ENCODE measurements at regions not wholly inside any gene's neighbourhood (a gene's known extent, or its start where the extent isn't known, plus 50 kb on each side); places are given as distances from the start of the nearest gene placed in this dataset.
"Not testable (repeated sequence)": the region's sequence is repeated elsewhere in the genome, so short reads cannot be mapped to it uniquely, and the experiment has no call there.

GRCh38 chr2:37739153-37739552 lies 67.7 kb upstream of the CDC42EP3 start:
- no peak for DNase-seq (ENCODE audit: low read depth)
- TF ChIP-seq CTCF (IDR thresholded peaks at IDR 0.05; ENCODE audit: insufficient read depth, low read depth, low read length, missing control alignments) = no peak

GRCh38 chr2:37740164-37740739 lies 68.8 kb upstream of the CDC42EP3 start:
- DNase-seq (ENCODE audit: low read depth) = no peak
- no peak for TF ChIP-seq CTCF (IDR thresholded peaks at IDR 0.05; ENCODE audit: insufficient read depth, low read depth, low read length, missing control alignments)
- no peak overlapping the region for H3K4me3 ChIP-seq (ENCODE audit: low read length)

More at GRCh38 chr2:37739153-37739552, 67.7 kb upstream of the CDC42EP3 start:
- no peak overlapping the region for H3K4me3 ChIP-seq (ENCODE audit: low read length)

GRCh38 chr2:37742286-37742685 lies 70.8 kb upstream of the CDC42EP3 start:
- DNase-seq (ENCODE audit: low read depth) = no peak
- no peak overlapping the region for H3K4me3 ChIP-seq (ENCODE audit: low read length)
- no peak for TF ChIP-seq CTCF (IDR thresholded peaks at IDR 0.05; ENCODE audit: insufficient read depth, low read depth, low read length, missing control alignments)

- TF ChIP-seq CTCF (IDR thresholded peaks at IDR 0.05; ENCODE audit: insufficient read depth, low read depth, low read length, missing control alignments) = no peak
Measured at GRCh38 chr2:37744010-37744409, 72.6 kb upstream of the CDC42EP3 start.

GRCh38 chr2:37744961-37745360 lies 73.5 kb upstream of the CDC42EP3 start:
- not testable (repeated sequence) for DNase-seq (ENCODE audit: low read depth); H3K4me3 ChIP-seq (ENCODE audit: low read length)

More at GRCh38 chr2:37744010-37744409, 72.6 kb upstream of the CDC42EP3 start:
- no peak overlapping the region for H3K4me3 ChIP-seq (ENCODE audit: low read length)
- no peak for DNase-seq (ENCODE audit: low read depth)

- not testable (repeated sequence) for DNase-seq (ENCODE audit: low read depth); H3K4me3 ChIP-seq (ENCODE audit: low read length)
Measured at GRCh38 chr2:37746011-37746410, 74.6 kb upstream of the CDC42EP3 start.

- no peak for DNase-seq (ENCODE audit: low read depth)
- no peak overlapping the region for H3K4me3 ChIP-seq (ENCODE audit: low read length)
- no peak for TF ChIP-seq CTCF (IDR thresholded peaks at IDR 0.05; ENCODE audit: insufficient read depth, low read depth, low read length, missing control alignments)
Measured at GRCh38 chr2:37746883-37747282, 75.4 kb upstream of the CDC42EP3 start.

- TF ChIP-seq CTCF (IDR thresholded peaks at IDR 0.05; ENCODE audit: insufficient read depth, low read depth, low read length, missing control alignments) = no peak
- no peak for DNase-seq (ENCODE audit: low read depth)
Measured at GRCh38 chr2:37748541-37748940, 77.1 kb upstream of the CDC42EP3 start.

GRCh38 chr2:37750286-37750685 lies 78.8 kb upstream of the CDC42EP3 start:
- peak; percentile 15 for DNase-seq (ENCODE audit: low read depth)
- not testable (repeated sequence) for H3K4me3 ChIP-seq (ENCODE audit: low read length)

More at GRCh38 chr2:37748541-37748940, 77.1 kb upstream of the CDC42EP3 start:
- H3K4me3 ChIP-seq (ENCODE audit: low read length) = no peak overlapping the region

Data from epithelial cell of esophagus (primary cell).